ENCODE measurements at regions not wholly inside any gene's neighbourhood (a gene's known extent, or its start where the extent isn't known, plus 50 kb on each side); places are given as distances from the start of the nearest gene placed in this dataset.
"Not testable (repeated sequence)": the region's sequence is repeated elsewhere in the genome, so short reads cannot be mapped to it uniquely, and the experiment has no call there.

DNA sequence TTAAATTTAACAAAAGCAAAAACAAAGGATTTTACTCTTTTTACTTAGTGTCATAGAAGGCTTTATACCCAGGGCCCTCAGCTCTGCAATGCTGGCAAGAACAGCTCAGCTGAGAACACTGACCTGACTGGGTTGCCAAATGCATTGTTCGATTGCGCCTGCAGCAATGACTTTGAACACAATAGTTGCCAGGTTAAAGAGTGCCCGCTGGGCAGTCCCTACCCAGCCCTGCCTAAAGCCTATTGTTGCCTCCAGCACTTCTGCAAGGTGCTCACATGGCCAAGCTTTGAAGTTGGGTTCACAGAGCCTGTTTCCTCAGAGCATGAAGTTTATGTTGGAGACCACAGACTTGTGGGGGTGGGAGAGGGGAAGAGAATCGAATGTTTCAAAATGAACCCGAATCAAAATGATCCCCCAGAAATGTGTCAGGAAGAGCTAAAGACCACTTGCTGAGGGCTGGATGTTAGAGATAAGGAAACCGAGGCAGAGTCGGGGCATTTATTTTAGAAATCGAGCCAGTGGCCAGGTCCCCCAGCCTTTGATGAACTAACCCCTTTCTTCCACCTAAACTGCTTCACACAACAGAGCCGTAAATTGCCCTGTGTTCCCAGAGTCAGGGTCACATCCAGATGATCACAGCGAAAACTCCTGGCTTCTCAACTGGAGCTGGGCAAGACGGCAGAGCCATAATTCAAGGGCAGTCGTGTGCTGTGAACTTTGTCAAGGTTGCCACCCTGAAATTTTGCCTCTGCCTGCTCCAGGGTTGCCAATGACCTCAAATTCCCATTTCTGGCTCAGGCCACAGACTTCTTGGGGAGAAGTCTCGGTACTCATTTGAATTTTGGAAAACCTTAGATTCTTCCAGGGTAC lies 55.0 kb downstream of the FOXA2 start:
- no peak for DNase-seq

DNA sequence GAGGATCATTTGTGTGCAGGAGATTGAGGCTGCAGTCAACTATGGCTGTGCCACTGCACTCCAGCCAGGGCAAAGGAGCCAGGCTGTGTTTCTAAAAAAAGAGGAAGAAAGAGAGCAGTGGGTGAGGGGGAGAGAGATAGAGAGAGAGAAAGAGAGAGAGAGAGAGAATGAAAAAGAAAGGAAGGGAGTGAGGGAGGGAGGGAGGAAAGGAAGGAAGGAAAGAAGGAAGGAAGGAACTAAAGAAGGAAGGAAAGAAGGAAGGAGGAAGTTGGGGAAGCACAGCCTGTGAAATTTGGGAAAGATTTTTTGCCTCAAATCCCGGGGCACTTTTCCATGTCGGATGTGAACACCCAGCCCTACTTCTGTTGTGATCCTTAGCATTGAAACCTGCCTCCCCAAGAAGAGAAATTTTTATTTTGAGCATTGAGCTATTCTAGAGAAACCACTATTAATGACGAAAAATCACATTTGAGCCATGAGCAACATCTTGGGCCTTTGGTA lies 57.8 kb downstream of the FOXA2 start:
- no peak for DNase-seq

DNA sequence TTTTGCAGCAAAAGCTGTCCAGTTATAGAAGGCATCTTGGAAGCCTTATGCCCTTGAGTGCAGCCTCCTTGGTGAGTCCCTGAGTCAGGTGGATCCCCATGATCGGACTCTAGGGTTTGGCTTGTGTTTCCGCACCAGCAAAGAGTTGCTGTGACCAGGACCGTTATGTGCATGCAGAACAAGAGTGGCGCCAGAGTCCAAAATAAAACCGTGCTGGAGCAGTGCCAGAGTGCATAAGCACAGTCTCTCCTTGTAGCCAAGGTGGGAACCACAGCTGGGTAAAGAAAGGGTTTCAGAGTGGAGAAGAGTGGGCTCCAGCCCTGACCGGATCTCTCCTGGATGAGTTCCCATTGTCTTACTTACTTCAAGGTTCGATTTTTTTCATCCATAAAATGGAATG lies 58.6 kb downstream of the FOXA2 start:
- DNase-seq: no peak

DNA sequence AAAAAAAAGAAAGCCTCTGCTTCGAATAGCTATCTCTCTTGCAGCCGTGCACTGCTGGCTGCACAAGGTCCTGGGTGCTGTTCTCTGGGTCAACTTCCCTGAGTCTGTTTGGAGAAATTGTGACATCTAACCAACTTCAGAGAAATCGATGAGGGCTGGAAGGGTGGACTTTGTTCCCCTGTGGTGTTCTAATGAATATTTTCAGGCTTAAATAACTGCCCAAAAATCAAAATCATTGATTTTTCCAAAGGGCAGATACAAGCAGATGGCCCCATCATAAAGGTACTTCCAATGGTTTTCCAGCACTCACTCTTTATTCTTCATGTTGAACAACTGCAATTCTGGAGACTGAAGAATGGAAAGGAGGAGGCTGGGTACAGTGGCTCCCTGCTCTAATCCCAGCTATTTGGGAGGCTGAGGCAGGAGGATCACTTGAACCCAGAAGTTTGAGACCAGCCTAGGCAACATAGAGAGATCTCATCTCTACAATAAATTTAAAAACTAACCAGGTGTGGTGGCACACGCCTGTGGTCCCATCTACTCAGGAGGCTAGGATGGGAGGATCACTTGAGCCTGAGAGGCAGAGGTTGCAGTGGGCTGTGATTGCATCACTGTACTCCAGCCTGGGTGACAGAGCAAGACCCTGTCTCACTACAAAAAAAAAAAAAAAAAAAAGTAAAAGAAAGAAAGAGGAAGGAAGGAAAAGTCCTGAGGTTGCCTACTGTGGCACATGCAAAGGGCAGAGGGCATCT lies 59.1 kb downstream of the FOXA2 start:
- DNase-seq: no peak

DNA sequence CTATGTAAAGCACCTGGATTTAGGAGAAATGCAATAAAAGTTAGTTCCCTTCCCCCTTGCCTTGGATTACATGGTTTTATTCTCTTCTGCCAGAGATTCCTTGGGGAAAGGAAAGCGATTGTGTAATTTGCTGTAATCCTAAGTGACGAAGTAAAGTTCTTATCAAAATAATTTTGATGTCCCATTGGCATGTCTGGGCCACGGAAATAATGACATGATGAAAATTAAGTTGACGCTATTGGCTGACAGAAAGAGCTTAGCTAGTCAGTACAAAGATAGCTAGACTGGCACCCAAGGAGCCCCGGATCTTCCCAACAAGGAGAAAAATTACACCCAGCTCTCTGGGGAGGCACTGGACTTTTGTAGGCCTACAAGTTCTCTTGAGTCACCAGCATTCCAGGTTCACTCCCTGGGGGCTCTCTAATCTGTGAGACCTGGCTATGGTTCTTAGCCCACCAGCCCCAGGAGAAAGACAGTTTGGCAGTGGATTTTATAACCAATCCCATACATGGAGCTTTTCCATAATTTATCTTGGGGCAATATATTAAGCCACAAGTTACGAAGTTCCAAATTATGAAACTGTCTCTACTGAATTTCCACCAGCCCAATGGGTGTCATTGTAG lies 59.9 kb downstream of the FOXA2 start:
- no peak for DNase-seq

DNA sequence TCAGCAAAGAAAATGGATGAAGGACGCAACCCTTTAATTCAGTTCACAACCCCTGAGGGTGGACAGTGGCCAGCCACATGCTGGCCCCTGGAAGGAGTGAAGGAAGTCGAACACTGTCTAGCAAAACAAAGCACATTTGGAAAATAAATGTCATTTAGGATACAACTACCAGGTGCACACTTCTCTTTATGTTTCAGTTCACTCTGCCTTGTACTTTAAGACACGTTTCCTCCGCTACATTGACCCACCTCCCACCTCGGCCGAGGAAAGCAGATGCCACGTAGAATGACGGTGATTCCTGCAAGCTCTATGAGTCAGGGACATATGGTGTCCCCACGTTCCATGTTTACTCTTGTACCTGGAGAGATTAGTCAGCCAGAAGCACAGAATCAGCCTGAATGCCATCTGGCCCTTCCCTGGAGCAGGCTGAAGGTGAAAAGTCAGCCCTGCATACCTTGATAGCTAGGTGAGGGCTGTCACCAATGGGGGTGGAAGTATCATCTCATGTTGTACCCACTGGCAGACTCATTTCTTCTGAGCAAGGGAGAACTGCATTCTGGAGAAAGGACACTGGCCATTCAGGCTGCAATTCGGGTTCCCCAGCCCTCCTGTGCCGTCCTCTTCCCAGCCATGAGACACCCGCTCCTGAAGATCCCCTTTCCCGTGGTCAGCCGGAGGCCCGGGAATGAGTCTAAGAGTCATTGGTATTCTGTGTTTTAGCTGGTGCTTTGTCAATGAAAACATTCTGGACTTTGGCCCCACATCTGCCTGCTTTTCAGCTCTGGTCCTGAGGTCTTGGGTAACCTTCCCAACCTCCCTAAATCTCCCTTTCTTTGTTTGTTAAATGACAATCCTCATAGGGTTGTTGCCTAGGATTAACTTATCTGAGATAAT lies 60.6 kb downstream of the FOXA2 start:
- DNase-seq: no peak

DNA sequence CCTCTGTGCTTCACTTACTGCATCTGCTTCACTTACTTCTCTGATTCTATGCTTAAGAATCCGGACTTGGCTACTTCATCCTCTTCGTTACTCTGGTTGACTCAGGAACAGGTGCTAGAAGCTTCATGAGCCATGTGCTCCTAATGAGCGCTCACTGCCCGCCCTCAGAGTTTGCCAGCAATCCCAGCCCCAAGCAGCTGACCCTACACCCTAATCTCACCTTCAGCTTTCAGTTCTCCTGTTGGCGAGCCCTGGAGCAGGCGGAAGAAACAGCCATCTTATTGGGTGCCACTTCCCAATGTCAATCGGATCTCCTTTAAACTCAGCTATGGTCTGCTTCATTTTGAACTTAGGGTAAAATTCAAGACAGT lies 61.3 kb downstream of the FOXA2 start:
- no peak for DNase-seq

DNA sequence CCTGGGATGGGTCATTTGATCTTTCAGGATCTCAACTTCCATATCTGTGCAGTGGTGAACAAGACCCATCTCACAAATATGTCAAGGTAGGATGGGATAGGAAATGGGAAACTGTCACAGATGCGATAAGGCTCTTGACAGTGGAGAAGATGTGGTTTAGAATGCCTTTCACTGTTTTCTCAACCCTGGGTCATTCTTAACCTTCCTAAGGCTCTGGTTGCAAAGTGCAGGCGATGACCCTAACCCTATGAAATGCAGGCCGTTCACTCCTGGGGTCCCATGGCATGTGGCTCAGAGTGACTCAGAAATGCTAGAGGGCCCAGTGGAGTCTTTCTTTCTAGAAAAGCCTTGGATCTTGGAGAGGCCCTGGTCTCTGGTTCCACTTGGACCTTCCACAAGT lies 61.7 kb downstream of the FOXA2 start:
- no peak for DNase-seq

DNA sequence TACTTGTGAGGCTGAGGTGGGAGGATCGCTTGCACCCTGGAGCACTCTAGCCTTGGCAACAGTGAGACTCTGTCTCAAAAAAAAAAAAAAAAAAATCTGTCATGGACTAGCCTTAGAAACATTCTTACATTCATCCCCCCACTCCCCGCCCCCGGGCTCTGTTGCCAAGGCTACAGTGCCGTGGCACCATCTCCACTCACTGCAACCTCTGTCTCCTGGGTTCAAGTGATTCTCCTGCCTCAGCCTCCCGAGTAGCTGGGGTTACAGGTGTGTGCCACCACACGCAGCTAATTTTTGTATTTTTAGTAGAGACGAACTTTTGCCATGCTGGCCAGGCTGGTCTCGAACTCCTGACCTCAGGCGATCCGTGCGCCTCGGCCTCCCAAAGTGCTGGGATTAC lies 62.4 kb downstream of the FOXA2 start:
- DNase-seq: not testable (repeated sequence)

DNA sequence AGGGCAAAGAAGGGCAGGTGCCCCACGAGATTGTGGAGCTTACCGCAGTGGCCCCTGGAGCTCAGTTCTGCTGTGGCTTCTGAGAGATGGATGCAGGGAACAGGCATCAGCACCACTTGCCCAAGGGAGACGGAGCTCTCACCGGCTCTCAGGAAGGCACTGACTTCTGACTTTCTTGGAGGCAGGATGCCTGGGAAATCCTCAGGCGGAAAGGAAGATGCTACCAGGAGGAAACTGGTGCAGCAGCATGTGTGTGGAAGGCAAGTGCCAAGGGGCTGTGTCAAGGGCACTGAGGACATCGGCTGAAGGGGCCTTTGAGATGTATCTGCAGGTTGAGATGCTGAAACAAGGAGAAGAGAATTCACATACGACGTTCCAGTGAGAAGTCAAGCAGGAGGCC lies 64.0 kb downstream of the FOXA2 start:
- DNase-seq: no peak

DNA sequence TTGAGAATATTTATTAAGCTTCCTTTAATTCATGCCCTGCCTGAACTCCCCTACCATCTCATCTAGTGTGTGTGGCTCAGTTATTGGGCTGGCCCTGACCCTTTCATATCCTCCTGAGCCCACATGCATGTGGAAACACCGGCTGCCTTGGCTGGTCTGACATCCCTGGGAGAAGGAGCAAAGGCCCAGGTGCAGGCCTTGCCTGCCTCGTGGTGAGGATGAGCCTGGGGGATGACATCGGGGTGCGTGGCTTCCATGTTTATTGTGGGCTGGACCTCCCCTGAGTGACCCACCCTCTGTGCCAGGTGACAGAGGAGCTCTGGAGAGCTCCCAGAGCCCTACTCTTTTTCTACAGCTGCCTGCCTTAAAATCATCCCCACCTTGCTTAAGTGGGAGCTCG lies 69.1 kb downstream of the FOXA2 start:
- no peak for DNase-seq

DNA sequence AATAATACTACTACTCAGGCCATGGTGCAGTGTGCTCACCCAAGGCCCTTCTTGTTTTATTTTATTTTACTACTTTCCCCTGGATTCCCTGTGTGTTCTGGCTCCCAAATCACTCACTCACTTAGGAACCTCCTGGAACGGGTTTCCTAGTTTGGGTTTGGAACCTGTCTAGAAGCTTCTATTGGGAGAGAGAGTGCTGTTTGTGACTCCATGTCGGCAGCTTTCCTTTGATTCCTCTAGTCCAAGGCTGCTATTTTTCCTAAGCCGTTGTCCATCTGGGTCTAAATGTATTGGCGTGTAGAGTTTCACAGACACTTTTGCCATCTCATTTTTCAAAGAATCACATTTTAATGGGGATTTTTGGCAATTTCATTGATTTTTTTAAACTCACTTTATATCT lies 70.8 kb downstream of the FOXA2 start:
- no peak for DNase-seq

DNA sequence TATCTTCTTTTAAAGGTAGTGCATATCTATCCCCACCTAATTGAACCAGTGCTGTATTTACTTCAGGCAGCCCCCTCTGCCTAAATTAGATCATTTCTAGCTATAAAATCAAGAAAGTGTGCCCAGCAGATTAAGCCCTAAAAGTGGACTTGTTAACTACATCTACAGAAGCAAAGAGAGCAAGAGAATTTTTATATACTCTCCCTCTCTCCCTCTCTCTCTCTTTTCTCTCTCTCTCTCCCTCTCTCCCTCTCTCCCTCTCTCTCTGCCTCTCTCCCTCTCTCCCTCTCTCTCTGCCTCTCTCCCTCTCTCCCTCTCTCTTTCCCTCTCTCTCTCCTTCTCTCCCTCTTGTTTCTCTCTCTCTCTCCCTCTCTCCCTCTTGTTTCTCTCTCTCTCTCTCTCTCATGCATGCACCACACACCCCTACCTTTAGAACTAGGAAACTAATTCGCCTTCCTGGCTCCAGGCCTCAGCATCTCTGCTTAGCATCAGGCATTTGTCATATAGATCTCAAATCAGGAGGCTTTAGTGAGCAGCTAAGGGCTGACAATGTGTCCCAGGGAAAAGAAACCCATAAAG lies 71.4 kb downstream of the FOXA2 start:
- DNase-seq: no peak

DNA sequence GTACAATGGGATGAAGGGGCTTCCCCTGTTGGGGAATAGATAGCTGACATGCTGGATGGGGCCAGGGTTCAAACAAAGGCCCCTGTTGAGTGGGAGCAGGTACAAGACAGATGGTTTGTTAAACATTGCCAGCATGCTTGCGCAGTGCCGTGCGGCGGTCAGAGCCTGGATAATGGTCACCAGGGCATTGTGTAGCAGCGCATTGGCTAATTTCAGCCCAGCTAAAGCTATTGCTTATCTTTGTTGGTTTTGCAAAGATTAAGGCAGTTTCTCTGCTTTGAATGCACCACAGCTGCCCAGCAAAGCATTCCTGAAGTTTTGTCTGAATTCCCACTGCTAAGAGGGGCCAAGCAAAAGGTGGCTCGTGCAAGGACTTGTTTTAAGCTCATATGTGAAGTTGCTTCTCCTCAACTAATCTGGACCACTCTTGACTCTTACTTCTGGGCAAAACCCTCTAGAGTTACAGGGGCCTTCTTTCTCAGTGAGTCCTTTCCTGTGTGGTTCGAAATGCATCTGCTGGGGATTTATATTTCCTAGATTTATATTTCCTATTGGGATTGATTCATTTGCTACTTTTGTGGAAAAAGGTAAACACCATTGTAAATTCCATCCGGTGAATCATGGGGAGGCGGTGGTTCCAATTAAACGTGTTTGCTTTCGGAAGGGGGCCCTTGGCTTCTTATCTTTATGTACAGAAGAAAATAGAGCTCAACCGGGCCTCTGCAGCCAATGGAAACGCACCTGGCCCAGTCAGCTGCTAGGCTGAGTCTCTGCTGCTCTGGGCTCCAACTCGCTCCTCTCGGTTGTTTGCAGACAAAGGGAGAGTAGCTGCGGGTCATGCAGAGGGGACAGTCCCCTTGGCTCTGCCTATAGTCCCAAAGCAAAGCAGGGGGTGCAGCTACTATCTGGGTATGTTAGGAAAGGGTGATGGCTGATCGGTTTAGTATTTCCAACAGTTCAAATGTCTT lies 72.1 kb downstream of the FOXA2 start:
- DNase-seq: peak; percentile 96

DNA sequence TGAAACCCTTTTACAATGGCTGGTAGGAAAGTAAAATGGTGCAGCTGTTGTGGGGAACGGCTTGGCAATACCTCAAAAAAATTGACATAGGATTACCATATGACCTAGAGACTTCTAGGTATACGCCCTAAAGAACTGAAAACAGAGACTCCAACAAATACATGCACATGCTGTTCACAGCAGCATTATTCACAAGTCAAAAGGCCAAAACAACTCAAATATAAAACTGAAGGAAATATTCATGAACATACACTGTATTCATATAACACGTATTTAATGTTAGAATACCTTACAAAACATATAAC lies 74.6 kb downstream of the FOXA2 start:
- no peak for DNase-seq

DNA sequence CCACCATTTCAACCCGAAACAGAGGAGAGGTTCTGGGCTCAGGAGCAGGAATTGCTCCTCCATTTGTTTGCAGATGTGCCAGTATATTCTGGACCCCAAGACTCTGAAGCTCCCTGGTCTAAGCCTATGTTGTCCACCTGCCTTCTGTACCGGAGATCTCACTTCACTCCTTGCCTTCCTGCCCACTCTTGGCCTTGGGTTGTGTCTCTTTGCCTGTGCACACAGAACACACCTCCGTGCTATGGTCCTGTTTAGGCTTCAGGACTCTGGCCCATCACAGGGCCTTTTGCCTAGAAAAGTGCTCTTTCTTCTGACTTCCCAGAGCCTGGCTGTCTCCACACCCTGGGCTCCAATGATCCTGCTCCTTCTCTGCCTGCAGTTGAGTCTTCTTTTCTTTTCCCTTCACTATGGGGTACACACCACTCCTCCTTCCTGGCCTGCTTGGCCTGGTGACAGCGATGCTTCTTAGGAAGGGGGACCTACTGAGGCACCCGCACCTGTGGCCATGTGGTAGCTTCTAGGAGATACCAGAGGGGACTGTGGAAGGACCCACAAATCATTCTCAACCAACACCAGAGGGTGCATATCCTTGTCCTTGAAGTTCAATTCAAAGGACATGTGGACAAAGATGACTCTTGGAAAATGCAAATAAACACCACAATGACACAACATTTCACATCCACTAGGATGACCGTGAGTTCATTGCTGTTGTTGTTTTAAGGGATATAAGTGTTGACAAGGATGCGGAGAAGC lies 75.1 kb downstream of the FOXA2 start:
- DNase-seq: no peak

DNA sequence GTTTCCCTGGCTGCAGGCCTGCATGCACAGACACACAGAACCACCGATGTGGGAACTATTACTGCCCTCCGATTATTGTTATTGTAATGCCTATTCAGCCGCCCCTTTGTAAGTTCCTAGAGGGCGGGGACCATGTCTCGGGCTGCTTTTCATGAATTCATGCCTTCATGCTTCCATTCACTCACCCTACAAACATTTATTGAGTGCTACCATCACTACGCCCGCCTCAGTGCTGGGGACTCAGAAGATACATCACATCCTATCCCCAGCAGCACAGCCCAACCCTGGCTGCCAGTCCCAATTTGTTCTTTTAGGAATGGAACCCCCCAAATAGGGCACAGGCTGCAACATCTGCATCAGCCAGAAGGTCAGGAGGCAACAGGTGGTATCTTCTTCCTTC lies 75.9 kb downstream of the FOXA2 start:
- DNase-seq: no peak

DNA sequence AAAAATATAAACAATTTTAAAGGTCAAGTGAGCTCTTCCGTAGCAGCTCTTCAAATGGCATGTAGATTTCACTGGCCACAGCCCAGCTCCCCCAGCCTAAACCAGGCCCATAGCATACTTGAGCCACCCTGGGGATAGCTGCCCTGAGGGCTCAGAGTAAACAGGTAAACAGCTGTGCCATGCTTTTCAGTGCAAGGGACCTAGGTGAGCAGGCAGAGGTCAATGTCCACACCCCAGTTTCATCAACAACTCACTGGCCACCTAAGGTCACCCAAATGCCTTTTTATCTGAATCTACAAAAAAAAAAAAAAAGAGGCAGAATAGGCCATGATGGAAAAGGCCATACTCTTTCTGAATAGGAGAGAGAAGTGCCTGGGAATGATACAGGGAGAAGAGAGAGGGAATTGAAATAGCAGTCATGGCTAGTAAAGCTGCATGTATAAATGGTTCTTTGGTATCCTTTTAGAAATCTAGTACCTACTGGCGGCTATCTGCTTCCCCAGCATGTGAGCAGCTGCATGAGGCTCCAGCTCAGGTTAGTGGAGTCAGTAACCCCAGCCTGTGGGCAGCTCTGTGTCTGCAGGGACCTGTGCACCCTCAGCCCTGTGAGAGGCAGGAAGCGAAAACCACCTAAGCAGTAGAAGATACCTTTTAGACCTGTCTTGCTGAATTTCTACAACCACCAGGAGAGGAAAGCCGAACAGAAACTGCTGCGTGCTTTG lies 77.0 kb downstream of the FOXA2 start:
- DNase-seq: no peak

DNA sequence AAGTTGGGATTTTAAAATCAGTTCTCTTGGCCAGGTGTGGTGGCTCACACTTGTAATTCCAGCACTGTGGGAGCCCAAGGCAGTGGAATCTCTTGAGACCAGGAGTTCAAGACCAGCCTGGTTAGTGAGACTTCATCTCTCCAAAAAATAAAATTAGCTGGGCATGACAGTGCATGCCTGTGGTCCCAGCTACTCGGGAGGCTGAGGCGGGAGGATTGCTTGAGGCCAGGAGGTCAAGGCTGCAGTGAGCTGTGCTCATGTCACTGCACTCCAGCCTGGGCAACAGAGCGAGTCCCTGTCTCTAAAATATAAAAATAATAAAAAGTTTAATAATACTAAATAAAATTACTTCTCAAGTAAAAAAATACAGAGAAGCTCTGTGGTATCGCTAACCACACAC lies 77.5 kb downstream of the FOXA2 start:
- DNase-seq: no peak

DNA sequence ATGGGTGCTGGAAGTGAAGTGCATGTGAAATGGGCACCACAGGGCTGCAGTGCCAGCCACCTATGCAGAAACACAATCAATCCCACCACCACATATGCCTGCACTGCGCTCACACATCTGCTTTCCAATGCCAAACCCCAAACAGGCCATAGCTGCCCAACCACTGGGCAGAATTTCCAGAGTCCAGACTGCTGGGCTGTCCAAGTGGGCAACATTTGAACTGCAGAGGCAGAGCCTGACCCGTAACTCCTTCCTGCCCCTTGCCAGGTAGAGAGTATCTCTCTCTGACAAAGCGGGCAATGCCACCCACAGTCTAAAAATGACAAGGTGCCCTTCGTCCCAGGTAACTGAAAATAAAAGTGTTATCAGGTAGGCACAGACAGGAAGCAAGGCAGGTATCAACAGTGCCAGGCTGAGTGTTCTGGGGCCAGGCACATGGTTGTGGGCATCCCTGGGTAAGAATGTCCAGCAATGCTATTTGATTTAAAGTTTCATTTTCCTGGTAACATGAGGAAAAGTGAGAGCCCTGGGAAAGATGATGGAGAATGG lies 79.5 kb downstream of the FOXA2 start:
- no peak for DNase-seq

All from NCI-H2081 treated with DMSO at 0.1 percent for 48 hours (cell line).